ENCODE measurements at regions not wholly inside any gene's neighbourhood (a gene's known extent, or its start where the extent isn't known, plus 50 kb on each side); places are given as distances from the start of the nearest gene placed in this dataset.

DNA sequence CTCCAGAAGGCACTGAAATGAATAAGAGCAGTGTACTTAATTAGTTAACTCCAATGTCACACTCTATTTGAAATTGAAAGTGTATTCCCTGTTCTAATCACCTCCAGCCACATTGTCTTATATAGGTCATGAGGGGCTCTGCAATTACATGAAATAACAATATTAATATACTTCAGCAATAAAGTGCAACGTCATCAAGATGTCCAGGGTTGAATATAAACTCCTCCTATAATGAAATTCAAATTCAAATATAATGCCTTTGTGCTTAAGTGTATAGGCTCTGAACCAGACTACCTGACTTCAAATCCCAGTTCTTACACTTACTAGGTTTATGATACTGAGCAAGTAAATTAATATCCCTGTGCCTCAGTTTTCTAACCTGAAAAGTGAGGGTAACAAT lies 195.6 kb upstream of the SMC2 start:
- TF ChIP-seq, protein P1, sequence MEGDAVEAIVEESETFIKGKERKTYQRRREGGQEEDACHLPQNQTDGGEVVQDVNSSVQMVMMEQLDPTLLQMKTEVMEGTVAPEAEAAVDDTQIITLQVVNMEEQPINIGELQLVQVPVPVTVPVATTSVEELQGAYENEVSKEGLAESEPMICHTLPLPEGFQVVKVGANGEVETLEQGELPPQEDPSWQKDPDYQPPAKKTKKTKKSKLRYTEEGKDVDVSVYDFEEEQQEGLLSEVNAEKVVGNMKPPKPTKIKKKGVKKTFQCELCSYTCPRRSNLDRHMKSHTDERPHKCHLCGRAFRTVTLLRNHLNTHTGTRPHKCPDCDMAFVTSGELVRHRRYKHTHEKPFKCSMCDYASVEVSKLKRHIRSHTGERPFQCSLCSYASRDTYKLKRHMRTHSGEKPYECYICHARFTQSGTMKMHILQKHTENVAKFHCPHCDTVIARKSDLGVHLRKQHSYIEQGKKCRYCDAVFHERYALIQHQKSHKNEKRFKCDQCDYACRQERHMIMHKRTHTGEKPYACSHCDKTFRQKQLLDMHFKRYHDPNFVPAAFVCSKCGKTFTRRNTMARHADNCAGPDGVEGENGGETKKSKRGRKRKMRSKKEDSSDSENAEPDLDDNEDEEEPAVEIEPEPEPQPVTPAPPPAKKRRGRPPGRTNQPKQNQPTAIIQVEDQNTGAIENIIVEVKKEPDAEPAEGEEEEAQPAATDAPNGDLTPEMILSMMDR (IDR thresholded peaks at IDR 0.05; ENCODE audit: low read depth, low read length, missing control alignments) = no peak
- in situ Hi-C loops (cut with HindIII; ENCODE audit: low pct_ligation_motif_present, low sequenced_read_pairs) = no loop called here
- Histone ChIP-seq H3K36me3 (replicated peaks) (no peaks in the 10 kb centered on the region), H3K27me3 (replicated peaks) (no peaks in the 10 kb centered on the region), H3K27ac (no peak overlapping the region), H3K4me3 (ENCODE audit: low read depth, low read length) (no peak overlapping the region)
- no peak for DNase-seq

DNA sequence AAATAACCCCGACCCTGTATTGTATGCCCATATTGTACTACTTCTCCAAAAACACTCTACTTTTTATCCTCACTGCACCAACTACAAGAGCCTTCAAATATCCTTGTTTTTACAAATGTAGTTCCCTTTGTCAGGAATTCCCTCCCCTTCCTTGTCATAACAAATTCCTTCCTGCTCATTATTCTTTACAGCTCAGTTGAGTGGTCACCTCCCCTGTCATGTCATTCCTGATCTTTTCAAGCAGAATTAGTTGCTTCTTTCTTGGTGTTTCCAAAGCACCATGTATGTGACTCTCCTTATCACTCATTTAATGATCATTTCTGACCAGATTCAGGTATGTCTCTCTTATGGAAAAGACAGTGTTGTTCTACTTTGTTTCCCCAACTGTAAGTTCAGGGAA lies 194.2 kb upstream of the SMC2 start:
- Histone ChIP-seq H3K4me3 (ENCODE audit: low read depth, low read length) (no peak overlapping the region), H3K27me3 (replicated peaks) (no peaks in the 10 kb centered on the region), H3K36me3 (replicated peaks) (no peaks in the 10 kb centered on the region), H3K27ac (no peak overlapping the region)
- TF ChIP-seq, protein P1 (IDR thresholded peaks at IDR 0.05; ENCODE audit: low read depth, low read length, missing control alignments) = no peak
- no peak for DNase-seq
- in situ Hi-C loops (cut with HindIII; ENCODE audit: low pct_ligation_motif_present, low sequenced_read_pairs) = no loop called here

- in situ Hi-C loops (cut with HindIII; ENCODE audit: low pct_ligation_motif_present, low sequenced_read_pairs) = no loop called here
Observed at GRCh38 chr9:103900466-103900865, 193.6 kb upstream of the SMC2 start.

DNA sequence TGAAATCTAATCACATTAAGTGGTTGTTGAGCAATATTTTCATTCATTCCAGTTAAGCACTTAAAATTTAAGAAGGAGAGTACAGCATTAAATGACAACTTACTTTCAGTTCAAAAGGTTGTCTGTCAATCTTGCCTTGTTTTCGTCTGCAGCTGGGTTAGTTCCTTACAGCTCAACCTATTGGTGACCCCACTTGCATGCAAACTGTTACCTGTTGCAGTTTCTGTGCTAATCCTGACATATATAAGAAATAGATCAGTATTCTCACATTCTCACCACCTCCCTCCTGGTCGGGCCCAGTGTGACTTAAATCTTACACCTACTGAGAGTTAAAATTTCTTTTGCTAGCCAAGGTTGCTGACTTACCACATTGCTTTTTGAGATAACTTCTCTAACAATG lies 191.8 kb upstream of the SMC2 start:
- H3K36me3 ChIP-seq (replicated peaks) = no peaks in the 10 kb centered on the region

More at GRCh38 chr9:103900466-103900865, 193.6 kb upstream of the SMC2 start:
- no peak overlapping the region for H3K4me3 ChIP-seq (ENCODE audit: low read depth, low read length)
- no peak for DNase-seq
- TF ChIP-seq, protein P1 (IDR thresholded peaks at IDR 0.05; ENCODE audit: low read depth, low read length, missing control alignments) = no peak
- H3K27ac ChIP-seq = no peak overlapping the region
- H3K36me3 ChIP-seq (replicated peaks) = no peaks in the 10 kb centered on the region
- no peaks in the 10 kb centered on the region for H3K27me3 ChIP-seq (replicated peaks)

GRCh38 chr9:103904242-103904641 lies 189.9 kb upstream of the SMC2 start:
- no peak overlapping the region for H3K27ac ChIP-seq
- no peak overlapping the region for H3K4me3 ChIP-seq (ENCODE audit: low read depth, low read length)
- in situ Hi-C loops (cut with HindIII; ENCODE audit: low pct_ligation_motif_present, low sequenced_read_pairs) = no loop called here
- H3K27me3 ChIP-seq (replicated peaks) = no peaks in the 10 kb centered on the region
- TF ChIP-seq, protein P1 (IDR thresholded peaks at IDR 0.05; ENCODE audit: low read depth, low read length, missing control alignments) = no peak
- DNase-seq = no peak
- H3K36me3 ChIP-seq (replicated peaks) = no peaks in the 10 kb centered on the region

More for the DNA sequence above, 191.8 kb upstream of the SMC2 start:
- Histone ChIP-seq H3K4me3 (ENCODE audit: low read depth, low read length) (no peak overlapping the region), H3K27me3 (replicated peaks) (no peaks in the 10 kb centered on the region), H3K27ac (no peak overlapping the region)
- no peak for DNase-seq
- in situ Hi-C loops (cut with HindIII; ENCODE audit: low pct_ligation_motif_present, low sequenced_read_pairs) = no loop called here
- TF ChIP-seq, protein P1 (IDR thresholded peaks at IDR 0.05; ENCODE audit: low read depth, low read length, missing control alignments) = no peak

DNA sequence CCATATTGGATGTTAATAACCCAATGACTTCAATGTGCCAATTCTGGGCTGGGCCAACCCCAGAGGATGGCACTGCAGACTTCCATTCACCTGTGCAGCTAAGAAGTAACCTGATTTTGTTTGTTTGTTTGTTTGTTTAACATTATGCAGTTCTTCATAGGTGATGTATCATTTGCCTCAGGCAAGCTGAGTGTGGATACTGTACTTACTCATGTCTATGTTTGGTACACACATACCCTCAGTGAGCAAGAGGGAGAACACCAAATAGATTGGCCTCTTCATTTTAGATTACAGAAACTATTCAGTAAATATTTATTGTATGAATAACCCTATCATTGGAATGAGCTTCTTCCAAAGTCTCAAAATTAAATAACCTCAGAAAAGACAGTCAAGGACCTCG lies 180.2 kb upstream of the SMC2 start:
- Histone ChIP-seq H3K36me3 (replicated peaks) (no peaks in the 10 kb centered on the region), H3K4me3 (ENCODE audit: low read depth, low read length) (no peak overlapping the region), H3K27me3 (replicated peaks) (no peaks in the 10 kb centered on the region), H3K27ac (no peak overlapping the region)
- in situ Hi-C loops (cut with HindIII; ENCODE audit: low pct_ligation_motif_present, low sequenced_read_pairs) = no loop called here
- DNase-seq = no peak
- TF ChIP-seq, protein P1 (IDR thresholded peaks at IDR 0.05; ENCODE audit: low read depth, low read length, missing control alignments) = no peak

Data from brain microvascular endothelial cell (primary cell).